ENCODE measurements at regions not wholly inside any gene's neighbourhood (a gene's known extent, or its start where the extent isn't known, plus 50 kb on each side); places are given as distances from the start of the nearest gene placed in this dataset.

DNA sequence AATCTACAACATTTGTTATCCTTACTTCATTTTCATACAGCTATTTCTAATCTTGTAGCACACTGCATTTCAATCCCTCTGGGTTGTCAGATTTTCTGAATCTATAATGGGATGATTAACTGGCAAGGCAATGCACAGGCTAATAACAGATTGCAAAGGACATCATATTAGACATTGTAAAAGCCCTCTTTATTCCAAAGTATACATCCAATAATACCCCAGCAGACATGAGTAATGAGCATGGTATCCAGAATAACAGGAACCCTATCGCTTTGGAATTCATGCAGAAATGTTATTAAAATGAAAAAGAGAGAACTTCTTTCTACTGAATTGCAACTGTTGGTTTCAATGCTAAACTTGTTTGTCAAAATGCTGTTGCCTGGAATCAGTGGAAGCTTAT lies 122.9 kb downstream of the C4orf33 start:
- TF ChIP-seq, protein P1, sequence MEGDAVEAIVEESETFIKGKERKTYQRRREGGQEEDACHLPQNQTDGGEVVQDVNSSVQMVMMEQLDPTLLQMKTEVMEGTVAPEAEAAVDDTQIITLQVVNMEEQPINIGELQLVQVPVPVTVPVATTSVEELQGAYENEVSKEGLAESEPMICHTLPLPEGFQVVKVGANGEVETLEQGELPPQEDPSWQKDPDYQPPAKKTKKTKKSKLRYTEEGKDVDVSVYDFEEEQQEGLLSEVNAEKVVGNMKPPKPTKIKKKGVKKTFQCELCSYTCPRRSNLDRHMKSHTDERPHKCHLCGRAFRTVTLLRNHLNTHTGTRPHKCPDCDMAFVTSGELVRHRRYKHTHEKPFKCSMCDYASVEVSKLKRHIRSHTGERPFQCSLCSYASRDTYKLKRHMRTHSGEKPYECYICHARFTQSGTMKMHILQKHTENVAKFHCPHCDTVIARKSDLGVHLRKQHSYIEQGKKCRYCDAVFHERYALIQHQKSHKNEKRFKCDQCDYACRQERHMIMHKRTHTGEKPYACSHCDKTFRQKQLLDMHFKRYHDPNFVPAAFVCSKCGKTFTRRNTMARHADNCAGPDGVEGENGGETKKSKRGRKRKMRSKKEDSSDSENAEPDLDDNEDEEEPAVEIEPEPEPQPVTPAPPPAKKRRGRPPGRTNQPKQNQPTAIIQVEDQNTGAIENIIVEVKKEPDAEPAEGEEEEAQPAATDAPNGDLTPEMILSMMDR (IDR thresholded peaks at IDR 0.05) = no peak
- no peak for TF ChIP-seq POLR2A (IDR thresholded peaks at IDR 0.05)
